GM18909 (cell line): ENCODE measurements at regions not wholly inside any gene's neighbourhood (a gene's known extent, or its start where the extent isn't known, plus 50 kb on each side); places are given as distances from the start of the nearest gene placed in this dataset.

ENCODE experiments used
- ATAC-seq: cut with Tn5 transposase; IDR thresholded peaks from one replicate; pipeline ENCODE4 v1.9.1; 2021; ENCODE audit warnings: mild to moderate bottlenecking; ENCODE audit not compliant: unreplicated experiment, poor library complexity

GRCh38 chr14:55734731-55735130 lies 154.7 kb downstream of the KTN1 start:
- ATAC-seq = no peak

DNA sequence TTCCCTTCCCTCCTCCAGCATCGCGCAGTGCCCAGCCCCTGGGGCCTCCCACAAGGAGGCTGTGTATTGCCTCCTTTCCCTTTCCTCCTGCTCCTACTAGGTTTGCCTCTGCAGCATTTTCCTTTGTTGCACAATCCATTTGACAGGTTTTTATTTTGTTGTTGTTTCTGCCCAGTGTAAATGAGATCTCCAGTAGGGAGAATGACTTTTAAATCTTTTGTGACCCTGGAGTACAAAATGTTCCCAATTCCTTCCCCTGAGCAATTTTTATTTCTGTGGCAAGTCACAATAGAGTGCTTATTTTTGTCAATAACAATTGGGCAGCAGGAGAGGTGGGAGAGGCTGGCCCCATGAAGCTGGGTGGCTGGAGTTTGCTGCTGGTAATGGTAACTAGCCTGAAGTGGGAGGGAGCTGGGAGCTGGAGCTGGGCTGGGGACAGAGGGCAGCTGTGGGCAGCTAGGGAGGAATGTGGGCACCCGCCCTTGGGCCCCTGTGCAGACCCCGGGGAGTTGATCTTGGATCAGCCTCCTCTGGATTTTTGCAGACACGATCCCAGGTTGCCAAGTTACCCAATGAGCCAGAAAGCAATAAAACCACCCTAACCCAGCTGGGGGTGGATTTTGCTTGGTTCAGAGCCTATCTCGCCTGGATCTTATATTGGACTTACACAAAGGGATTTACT lies 160.1 kb downstream of the KTN1 start:
- ATAC-seq = no peak

DNA sequence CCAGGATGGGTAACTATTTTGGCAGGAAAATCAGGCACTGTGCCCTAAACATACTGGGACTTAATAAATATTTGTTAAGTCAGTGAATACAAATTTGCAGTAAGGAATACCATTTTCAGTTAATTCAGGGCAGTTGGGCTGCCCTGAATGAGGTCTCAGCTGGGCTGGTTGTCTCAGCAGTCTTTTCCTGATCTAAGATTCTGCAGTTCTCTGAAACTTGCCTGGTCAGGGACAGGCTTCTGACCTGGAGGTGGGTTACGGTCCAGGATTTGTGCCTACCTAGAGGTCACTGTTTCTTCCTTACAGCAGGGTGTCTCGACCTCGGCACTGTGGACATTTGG lies 160.6 kb downstream of the KTN1 start:
- no peak for ATAC-seq

DNA sequence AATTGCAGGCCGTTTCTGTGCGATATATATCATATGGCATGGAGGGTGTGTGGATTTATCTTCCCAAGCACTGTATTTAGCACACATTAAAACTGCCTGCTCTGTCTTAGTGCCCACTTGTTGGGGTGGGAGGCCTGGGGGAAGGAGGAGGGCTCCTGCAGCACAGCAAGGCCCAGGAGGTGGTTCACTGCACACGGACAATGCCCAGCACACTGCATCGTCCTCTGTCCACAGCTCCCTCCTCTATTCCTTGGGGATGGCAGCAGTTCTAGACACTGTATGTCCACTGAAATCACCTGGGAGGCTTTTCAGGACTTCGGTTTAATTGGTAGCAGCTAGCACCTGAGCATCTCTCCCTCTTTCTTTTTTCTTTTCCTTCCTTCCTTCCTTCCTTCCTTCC lies 161.2 kb downstream of the KTN1 start:
- no peak for ATAC-seq

DNA sequence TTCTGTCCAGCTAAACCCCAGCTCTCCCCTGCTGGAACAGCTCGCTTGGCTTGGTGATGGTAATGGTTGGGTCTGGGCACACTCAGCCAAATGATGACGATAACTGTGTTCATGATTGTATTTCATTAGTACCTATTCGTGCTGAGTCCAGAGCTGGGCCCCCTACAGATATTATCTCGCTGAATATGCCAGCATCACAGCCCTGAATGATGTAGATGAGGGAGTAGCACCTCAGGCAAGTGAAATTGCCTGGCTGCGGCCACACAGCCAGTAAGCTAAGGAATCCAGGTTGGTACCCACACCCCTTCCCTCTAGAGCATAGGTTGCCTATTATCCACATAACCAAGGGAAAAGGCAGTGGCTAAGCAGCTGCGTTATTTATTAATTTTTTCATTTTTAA lies 163.5 kb downstream of the KTN1 start:
- no peak for ATAC-seq

GRCh38 chr14:55744321-55744720 lies 164.3 kb downstream of the KTN1 start:
- ATAC-seq = no peak

GRCh38 chr14:55745906-55746305 lies 165.9 kb downstream of the KTN1 start:
- ATAC-seq = no peak

- ATAC-seq = no peak
Observed at GRCh38 chr14:55746558-55746957, 166.6 kb downstream of the KTN1 start.

DNA sequence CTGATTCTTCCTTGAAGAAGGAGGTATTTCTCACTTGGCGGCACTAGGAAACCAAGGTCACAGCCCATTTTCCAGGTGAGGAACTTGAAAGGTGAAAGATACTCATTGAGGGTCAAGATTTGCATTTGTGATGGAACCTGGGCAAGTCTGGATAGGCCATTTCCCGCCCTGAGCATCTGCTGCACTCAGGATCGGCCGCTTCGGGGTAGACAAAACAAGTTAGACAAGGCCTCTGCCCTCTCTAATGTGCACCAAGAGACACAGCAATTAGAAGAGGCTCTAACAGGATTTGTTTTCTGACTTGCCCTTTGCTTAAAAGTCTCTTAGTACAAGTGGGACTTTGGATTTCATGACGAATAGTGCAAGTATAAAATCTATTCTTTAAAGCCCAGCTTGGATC lies 167.2 kb downstream of the KTN1 start:
- no peak for ATAC-seq

DNA sequence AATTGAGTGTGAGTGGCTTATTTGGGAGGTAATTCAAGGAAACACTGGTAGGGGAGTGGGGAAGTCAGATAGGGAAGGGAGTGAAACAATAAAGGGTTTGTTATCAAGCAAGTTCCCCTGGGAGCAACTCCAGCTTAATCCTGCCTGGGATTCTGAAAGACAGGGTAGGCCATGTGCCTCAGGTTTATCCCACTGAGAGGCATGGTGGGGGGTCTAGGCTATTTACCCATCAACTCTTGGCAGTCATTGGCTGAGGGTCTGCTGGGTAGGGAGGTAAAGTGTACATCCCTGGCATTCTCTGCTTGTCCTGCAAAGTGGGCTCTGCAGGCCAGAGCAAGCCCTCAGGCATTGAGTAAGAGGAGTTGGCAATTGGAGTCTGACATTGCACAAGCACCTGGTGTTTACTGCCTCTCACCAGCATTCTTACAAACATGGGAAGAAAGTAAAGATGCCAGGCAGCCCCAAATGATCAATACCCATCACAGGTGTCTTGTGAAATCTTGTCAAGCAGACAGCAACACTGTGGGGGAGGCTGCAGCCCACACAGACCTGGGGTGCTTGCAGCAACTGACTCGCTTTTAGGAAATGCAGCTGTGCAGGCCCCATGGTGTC lies 169.3 kb downstream of the KTN1 start:
- ATAC-seq = no peak

DNA sequence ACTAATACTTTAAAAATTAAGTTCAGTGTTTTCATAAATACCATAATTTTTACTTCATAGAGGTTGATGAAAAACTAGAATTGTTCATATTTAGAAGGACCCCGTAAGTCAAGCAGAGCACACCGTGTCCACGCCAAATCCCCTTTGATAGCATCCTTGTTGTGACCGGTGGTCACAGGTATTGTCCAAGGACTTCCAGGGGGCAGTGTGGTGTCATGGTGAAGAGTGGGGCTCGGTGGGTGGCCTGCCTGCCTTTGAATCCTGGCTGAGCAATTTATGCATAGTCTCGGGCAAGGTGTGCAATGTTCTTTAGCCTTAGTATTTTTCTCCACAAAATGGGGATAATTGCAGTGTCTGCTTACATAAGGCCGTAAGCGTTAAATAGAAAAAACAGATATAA lies 169.9 kb downstream of the KTN1 start:
- no peak for ATAC-seq

- ATAC-seq = no peak
Observed at GRCh38 chr14:55752580-55753390, 172.8 kb downstream of the KTN1 start.

DNA sequence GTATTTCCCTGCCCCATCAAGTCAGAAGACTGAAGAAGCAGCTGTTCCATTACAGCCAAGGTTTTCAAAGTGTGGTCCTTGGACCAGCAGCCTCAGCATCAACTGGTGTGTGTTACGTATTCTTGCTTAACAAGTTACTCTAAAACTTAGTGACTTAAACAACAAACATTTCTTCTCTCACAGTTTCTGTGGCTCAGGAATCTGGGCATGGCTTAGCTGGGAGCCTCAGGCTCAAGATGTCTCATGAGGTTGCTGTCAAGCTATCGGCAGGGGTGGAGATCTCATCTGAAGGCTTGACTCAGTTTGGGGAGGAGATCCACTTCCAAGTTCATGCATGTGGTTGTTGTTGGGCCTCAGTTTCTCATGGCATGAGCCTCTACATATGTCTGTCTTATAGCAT lies 174.5 kb downstream of the KTN1 start:
- ATAC-seq = no peak

GRCh38 chr14:55754871-55755270 lies 174.9 kb downstream of the KTN1 start:
- no peak for ATAC-seq

DNA sequence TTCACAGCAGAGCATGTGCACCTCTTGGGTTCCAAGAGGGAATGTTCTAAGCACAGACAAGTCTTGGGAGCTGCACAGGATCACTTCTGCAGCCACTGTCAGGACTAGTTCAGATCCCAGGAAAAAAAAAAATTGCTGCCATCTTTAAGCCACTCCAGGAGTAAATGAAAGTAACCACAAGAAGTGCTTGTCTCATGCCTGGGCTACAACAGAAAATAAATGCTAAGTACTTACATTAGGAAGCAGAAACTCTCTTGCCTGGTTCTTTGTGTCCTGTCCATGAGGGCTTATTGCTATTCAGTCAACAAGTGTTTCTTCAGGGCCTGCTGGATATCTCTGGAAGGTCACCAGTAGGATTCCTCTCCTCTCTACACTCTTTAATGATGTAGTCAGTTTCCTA lies 176.1 kb downstream of the KTN1 start:
- ATAC-seq = no peak

DNA sequence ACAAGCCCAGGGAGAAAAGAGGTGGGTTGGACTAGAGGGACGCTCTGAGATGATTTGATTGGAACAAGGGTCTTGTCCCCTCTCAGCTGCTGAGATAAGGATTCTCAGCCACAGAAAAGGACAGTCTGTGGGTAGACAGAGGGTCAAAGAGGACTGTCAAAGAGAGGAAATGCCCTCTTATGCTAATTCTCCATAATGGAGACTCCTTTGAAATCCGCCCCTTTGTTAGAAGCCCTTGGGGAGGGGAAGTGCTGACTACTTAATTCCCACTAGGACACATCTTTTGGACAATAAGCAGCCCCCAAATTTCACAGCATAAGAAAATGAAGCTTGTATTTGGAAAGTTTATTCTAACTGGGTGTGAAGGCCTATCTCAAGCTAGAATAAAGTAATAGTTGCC lies 176.6 kb downstream of the KTN1 start:
- no peak for ATAC-seq

DNA sequence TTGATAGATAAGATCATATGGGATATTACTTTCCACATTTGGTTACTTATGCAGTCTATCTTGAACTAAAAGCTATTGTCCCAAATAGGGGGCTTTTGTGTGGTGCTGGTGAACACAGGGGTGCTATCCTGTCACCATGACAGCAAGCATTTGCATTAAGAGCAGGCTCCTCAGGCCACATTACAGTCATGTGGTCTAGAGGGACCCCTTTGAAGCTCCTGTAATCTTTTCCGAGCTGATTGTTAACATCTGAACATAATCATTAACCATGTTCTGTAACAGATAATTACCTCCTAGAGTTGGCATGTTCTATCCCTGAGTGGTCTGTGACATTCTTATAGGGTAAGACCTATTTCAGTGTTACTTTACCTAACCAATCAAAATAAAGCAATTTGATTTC lies 178.8 kb downstream of the KTN1 start:
- ATAC-seq = no peak

DNA sequence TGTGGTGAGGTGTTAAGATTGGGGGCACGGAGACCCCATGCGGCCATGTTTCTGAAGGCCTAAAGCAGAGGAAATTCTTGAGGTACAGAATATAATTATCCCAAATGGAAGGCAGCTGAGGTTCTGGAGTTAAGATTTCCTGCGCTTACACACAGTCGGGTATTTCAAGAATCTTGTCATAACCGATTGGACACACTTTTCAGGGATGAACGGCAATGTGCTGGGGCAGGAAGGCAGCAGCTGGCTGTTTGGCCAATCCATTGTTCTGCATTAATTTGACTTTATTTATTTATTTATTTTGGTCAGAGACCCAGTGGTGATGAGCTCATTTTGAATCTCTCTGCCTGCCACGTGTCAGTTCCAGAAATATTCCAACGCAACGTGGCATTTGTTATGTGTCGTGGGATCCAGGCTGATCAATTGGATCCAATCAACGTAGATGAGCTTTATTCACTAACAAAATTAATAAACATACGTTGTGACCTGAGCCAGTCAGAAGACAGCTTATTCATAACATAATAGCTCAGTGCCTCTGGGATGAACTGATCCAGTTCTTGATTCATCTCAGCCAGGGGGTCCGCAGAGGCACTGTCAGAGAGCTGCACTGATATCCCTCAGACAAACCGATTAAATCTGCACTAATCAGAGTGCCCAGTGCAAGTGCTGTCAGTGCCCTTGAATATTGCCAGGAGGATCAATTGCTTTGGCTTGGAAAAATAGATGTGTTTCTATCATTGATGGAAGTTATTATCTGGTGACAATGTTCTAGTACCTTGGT lies 181.0 kb downstream of the KTN1 start:
- no peak for ATAC-seq

- no peak for ATAC-seq
Observed at GRCh38 chr14:55761651-55762050, 181.6 kb downstream of the KTN1 start.

- ATAC-seq = no peak
Observed at GRCh38 chr14:55762595-55763232, 182.7 kb downstream of the KTN1 start.
